ENCODE measurements at regions not wholly inside any gene's neighbourhood (a gene's known extent, or its start where the extent isn't known, plus 50 kb on each side); places are given as distances from the start of the nearest gene placed in this dataset.
A peak's percentile ranks its signal among the peaks of the same experiment; 100 is the strongest.

DNA sequence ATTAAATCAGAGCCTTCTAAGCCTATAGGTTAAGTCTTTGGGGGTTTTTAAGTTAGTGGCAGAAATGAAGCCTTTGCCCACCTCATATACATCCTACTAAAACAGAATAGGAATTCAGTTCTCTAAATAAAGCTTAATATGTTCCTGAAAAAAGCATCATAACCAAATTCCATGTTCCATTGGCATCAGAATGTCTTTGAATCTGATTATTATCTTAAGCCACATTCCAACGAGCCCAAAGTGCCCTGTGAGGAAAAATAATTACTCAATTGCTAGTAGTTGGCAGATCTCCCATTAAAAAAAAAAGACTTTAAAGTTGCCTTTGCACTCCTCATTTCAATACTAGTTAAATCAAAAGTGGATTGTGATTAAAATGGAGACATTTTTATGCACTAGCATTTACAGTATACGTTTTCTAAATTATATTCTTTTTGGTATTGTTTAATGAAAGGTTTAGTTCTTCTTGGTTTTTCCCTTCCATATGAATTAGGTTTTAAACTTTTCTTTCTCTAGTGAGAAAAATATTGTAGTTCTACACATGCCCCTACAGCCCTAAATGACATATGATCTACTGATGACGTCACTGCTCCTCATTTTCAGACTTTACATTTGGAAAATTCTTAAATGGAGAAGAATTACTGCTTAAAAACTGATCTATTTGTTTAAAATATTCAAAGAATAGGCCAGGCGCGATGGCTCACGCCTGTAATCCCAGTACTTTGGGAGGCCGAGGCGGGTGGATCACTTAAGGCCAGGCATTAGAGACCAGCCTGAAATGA, 54.3 kb upstream of the CABCOCO1 start:
- Histone ChIP-seq H2AFZ (ENCODE audit: low read length) (no peak overlapping the region), H3K27ac (ENCODE audit: low read length) (no peak overlapping the region), H3K79me2 (ENCODE audit: low read length) (no peaks in the 10 kb centered on the region), H4K20me1 (ENCODE audit: insufficient read depth, low read length) (no peaks in the 10 kb centered on the region), H3K27me3 (replicated peaks; ENCODE audit: insufficient read depth, low read length) (no peaks in the 10 kb centered on the region), H3K4me3 (ENCODE audit: low read length) (no peak overlapping the region), H3K4me2 (ENCODE audit: low read depth, low read length) (no peak overlapping the region), H3K9ac (ENCODE audit: low read length) (no peak overlapping the region), H3F3A (ENCODE audit: insufficient read depth, low read length) (no peaks in the 10 kb centered on the region), H3K4me1 (ENCODE audit: low read length) (no peaks in the 10 kb centered on the region), H3K9me3 (replicated peaks; ENCODE audit: insufficient read depth, low read length) (no peaks in the 10 kb centered on the region), H3K36me3 (replicated peaks; ENCODE audit: insufficient read depth, low read length) (no peaks in the 10 kb centered on the region), H3K9me2 (replicated peaks; ENCODE audit: insufficient read depth, low read length) (no peaks in the 10 kb centered on the region)
- no peak for DNase-seq
- TF ChIP-seq, protein P1, sequence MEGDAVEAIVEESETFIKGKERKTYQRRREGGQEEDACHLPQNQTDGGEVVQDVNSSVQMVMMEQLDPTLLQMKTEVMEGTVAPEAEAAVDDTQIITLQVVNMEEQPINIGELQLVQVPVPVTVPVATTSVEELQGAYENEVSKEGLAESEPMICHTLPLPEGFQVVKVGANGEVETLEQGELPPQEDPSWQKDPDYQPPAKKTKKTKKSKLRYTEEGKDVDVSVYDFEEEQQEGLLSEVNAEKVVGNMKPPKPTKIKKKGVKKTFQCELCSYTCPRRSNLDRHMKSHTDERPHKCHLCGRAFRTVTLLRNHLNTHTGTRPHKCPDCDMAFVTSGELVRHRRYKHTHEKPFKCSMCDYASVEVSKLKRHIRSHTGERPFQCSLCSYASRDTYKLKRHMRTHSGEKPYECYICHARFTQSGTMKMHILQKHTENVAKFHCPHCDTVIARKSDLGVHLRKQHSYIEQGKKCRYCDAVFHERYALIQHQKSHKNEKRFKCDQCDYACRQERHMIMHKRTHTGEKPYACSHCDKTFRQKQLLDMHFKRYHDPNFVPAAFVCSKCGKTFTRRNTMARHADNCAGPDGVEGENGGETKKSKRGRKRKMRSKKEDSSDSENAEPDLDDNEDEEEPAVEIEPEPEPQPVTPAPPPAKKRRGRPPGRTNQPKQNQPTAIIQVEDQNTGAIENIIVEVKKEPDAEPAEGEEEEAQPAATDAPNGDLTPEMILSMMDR (IDR thresholded peaks at IDR 0.05; ENCODE audit: low read length): no peak

DNA sequence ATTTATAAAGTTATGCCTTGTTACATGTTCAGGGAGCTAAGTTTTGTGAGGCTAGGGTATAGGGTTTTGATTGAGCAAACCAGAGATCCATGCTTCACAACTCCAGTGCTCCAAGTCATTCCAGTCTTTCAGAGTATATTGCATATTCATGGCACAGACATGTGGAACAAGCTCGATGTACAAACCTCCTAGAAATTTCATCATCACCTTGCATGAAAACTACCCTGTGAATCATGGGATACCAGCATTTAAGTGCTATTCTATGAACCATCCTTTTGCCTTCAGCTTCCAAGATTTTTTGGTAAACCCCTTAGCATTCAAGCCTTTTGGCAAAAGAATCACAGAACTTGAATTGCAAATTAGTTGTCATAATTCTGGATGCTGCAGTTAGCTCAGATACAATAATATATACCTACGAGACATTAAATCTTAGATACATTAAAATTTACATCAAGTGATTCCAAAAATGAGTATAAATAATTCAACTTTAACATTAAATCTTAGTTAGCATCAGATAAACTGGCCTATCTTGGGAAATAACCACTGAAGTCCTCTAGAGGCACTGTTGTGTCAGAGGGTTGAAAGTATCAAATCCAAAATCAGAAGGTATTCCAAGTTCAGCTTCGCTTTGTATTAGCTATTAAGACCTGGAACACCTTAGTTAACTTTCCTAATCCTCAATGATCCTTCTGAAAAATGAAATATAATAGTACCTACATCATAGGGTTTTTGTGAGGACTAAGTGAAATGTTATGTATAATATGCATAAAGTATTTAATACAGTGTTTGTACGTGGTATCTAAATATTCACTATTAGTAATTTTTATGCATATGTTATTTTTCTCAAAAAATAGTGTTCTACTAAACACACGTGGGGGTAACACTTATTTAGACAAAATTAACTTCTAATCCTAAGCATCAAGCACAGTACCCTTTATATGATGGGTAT, 55.5 kb upstream of the CABCOCO1 start:
- Histone ChIP-seq H3K27me3 (replicated peaks; ENCODE audit: insufficient read depth, low read length) (no peaks in the 10 kb centered on the region), H3K36me3 (replicated peaks; ENCODE audit: insufficient read depth, low read length) (no peaks in the 10 kb centered on the region), H3K9ac (ENCODE audit: low read length) (no peak overlapping the region), H3K9me3 (replicated peaks; ENCODE audit: insufficient read depth, low read length) (no peaks in the 10 kb centered on the region), H3K4me1 (ENCODE audit: low read length) (no peaks in the 10 kb centered on the region), H3K9me2 (replicated peaks; ENCODE audit: insufficient read depth, low read length) (no peaks in the 10 kb centered on the region), H3K27ac (ENCODE audit: low read length) (no peak overlapping the region), H3F3A (ENCODE audit: insufficient read depth, low read length) (no peaks in the 10 kb centered on the region), H3K4me3 (ENCODE audit: low read length) (no peak overlapping the region), H2AFZ (ENCODE audit: low read length) (no peak overlapping the region), H4K20me1 (ENCODE audit: insufficient read depth, low read length) (no peaks in the 10 kb centered on the region), H3K4me2 (ENCODE audit: low read depth, low read length) (no peak overlapping the region), H3K79me2 (ENCODE audit: low read length) (no peaks in the 10 kb centered on the region)
- TF ChIP-seq EZH2 (optimal IDR thresholded peaks at IDR 0.05; ENCODE audit: low read depth, low read length) (no peak), EZH2phosphoT487 (IDR thresholded peaks at IDR 0.05; ENCODE audit: low read length) (no peak)
- TF ChIP-seq, protein P1 (IDR thresholded peaks at IDR 0.05; ENCODE audit: low read length): peak; percentile 52
- DNase-seq: no peak

DNA sequence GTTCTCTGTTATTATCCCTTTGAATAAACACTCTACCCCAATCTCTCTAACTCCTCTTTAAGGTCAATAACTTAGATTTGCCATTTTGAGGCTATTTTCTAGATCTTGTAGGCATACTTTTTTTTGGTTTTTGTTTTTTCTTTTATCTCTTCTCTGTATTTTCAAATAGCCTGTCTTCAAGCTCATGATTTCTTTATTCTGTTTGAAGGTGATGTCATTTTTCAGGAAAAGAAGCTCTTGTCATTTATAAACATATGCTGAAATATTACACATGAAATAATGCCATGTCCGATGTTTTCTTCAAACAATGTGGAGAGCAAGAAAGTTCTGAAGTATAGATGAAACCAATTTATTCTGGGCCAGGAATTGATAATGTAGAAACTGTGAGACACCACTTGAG, 57.5 kb upstream of the CABCOCO1 start:
- Histone ChIP-seq H3K79me2 (ENCODE audit: low read length) (no peaks in the 10 kb centered on the region), H3F3A (ENCODE audit: insufficient read depth, low read length) (no peaks in the 10 kb centered on the region), H3K36me3 (replicated peaks; ENCODE audit: insufficient read depth, low read length) (no peaks in the 10 kb centered on the region), H3K9ac (ENCODE audit: low read length) (no peak overlapping the region), H3K9me2 (replicated peaks; ENCODE audit: insufficient read depth, low read length) (no peaks in the 10 kb centered on the region), H4K20me1 (ENCODE audit: insufficient read depth, low read length) (no peaks in the 10 kb centered on the region), H3K4me1 (ENCODE audit: low read length) (no peaks in the 10 kb centered on the region), H3K27ac (ENCODE audit: low read length) (no peak overlapping the region), H3K4me2 (ENCODE audit: low read depth, low read length) (no peak overlapping the region), H3K4me3 (ENCODE audit: low read length) (no peak overlapping the region), H3K9me3 (replicated peaks; ENCODE audit: insufficient read depth, low read length) (no peaks in the 10 kb centered on the region), H3K27me3 (replicated peaks; ENCODE audit: insufficient read depth, low read length) (no peaks in the 10 kb centered on the region), H2AFZ (ENCODE audit: low read length) (no peak overlapping the region)
- DNase-seq: no peak
- no peak for TF ChIP-seq EZH2 (optimal IDR thresholded peaks at IDR 0.05; ENCODE audit: low read depth, low read length)
- TF ChIP-seq EZH2phosphoT487 (IDR thresholded peaks at IDR 0.05; ENCODE audit: low read length): no peak
- TF ChIP-seq, protein P1 (IDR thresholded peaks at IDR 0.05; ENCODE audit: low read length): no peak

Data from MM.1S (cell line).